ENCODE measurements at regions not wholly inside any gene's neighbourhood (a gene's known extent, or its start where the extent isn't known, plus 50 kb on each side); places are given as distances from the start of the nearest gene placed in this dataset.
"Not testable (repeated sequence)": the region's sequence is repeated elsewhere in the genome, so short reads cannot be mapped to it uniquely, and the experiment has no call there.

DNA sequence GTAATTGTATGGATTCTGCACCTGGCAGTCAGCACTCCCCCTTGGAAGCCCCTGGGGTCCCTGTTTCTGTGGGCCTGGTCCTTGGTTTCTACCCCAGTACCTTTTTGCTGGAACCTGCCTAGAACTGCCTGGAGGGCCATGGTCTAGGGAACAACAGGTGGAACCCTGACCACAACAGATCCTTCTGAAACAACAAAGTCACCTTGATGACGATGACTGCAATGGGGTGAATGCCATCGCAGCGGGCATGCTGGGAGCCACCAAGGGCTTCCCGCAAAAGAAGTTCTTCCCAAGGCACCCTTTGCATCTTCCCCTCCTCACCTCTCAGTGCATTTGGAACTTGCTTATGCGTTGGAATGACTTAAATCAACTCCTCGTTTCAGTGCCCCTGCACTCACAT lies 129.0 kb upstream of the OR4C13 start:
- DNase-seq, result not testable (repeated sequence)

DNA sequence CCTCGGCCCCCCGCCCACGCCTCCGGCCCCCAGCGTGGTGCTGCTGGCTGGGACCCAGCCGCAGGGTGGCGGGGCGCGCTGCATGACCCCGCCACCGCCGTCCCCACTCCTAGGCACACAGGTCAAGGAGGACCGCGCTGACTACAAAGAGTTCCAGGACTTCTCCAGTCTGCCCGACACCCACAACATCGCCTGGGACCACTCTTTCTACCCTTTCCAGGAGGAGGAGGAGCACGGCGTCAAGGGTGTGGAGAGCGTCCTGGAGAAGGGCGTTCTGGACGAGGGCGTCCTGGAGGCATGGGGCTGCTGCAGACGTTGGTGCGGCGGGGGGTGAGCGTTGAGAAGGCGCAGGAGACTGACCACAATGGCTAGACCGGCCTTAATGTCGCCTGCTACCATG lies 101.7 kb upstream of the OR4C13 start:
- DNase-seq, result not testable (repeated sequence)

DNA sequence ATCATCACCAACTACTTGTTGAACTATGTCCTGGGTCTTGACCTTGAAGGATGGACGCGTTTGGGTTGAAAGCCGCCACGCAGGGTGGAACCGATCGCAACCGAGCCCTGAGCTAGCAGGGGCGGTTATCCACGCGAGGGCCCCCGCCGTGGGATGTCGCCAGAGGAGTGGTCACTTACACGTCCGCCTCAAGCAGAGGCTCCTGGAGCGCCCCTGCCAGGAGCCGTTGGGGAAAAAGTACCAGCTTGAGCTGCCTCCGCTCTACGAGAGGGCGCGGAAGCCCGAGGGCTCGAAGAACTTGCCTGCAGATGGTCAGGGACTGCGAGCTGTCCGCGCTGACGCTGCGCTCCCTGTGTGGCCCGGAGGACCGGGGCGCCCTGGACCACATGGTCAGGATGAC lies 100.7 kb upstream of the OR4C13 start:
- DNase-seq, result no peak

DNA sequence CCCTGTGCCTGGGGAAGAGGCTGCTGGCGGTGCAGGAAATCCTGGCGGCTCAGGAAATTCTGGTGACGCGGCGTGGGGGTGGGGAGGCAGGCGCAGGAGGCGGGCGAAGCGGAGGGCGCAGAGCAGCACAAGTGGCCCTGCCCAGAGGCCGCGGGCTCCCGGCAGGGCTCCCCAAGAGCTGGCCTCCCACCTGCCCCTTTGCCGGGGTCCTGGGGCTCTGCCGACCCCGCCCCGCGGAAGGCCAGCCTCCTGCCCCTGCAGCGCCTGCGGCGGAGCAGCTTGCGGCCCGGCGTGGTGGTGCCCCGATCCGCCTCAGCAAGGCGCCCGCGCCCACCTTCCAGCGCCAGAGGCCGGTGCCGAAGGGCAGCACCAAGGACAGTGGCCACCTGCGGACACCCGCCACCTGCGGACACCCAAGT lies 100.2 kb upstream of the OR4C13 start:
- no peak for DNase-seq

DNA sequence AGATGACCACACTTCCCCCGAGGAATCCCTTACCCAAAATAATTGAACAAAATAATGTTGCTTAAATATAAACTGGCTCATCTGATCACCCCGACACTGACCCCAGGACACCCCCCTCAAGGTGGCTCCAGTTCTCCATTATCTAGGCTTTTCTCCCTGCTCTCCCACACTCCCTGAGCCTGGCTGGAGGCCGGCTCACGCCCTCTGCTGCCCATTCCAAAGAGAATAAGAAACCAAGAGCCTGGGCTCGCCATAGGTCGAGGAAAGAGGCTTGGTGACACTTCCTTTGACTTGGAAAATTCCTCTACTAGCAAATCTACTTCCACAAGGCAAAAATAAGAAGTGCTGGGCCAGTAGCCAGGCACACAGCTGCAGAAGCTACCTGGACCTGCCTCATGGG lies 63.3 kb upstream of the OR4C13 start:
- not testable (repeated sequence) for DNase-seq

DNA sequence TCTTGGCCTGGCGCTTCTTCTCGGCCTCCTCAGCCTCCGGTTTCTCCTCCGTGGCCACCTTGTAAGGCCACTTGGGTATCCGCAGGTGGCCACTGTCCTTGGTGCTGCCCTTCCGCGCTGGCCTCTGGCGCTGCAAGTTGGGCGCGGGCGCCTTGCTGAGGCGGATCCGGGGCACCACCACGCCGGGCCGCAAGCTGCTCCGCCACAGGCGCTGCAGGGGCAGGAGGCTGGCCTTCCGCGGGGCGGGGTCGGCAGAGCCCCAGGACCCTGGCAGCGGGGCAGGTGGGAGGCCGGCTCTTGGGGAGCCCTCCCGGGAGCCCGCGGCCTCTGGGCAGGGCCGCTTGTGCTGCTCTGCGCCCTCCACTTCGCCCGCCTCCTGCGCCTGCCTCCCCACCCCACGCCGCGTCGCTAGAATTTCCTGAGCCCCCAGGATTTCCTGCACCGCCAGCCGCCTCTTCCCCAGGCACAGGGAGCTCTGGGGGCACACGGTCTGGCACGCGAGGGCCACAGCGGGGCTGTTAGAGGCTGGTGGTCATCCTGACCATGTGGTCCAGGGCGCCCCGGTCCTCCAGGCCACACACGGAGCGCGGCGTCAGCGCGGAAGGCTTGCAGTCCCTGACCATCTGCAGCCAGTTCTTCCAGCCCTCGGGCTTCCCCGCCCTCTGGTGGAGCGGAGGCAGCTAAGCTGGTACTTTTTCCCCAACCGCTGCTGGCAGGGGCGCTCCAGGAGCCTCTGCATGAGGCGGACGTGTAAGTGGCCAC lies 60.1 kb upstream of the OR4C13 start:
- DNase-seq, result not testable (repeated sequence)

DNA sequence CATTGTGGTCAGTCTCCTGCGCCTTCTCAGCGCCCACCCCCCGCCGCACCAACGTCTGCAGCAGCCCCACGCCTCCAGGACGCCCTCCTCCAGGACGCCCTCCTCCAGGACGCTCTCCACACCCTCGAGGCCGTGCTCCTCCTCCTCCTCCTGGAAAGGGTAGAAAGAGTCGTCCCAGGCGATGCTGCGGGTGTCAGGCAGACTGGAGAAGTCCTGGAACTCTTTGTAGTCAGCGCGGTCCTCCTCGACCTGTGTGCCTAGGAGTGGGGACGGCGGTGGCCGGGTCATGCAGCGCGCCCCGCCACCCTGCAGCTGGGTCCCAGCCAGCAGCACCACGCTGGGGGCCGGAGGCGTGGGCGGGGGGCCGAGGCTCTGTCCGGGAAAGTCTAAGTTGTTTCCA lies 58.7 kb upstream of the OR4C13 start:
- not testable (repeated sequence) for DNase-seq
